Adrenal gland (tissue), 9 donors: ENCODE measurements at regions not wholly inside any gene's neighbourhood (a gene's known extent, or its start where the extent isn't known, plus 50 kb on each side); places are given as distances from the start of the nearest gene placed in this dataset.

Experiments
- DNase-seq, 7 donors: peaks; one replicate each; pipeline ENCODE4 v3.0.0-alpha.2; 2019 to 2020
- H3K27ac ChIP-seq, 5 donors: fragments of 200-600 bp; sonication (generic) in 4 of 5; 1 replicate in 3 of 5; 2 replicates in 2 of 5; pipeline versions ENCODE4 v1.5.1 to v1.8.0; 2016 to 2020; ENCODE audit warnings: mild to moderate bottlenecking in 1 of 5
- H3K27me3 ChIP-seq: fragments of 200-600 bp; 2 replicates; pipeline ENCODE4 v1.8.0; 2021
- H3K36me3 ChIP-seq, 2 donors: fragments of 200-600 bp; replicated peaks in 1 of 2; 1 replicate in 1 of 2; 2 replicates in 1 of 2; pipeline versions ENCODE4 v1.5.1 to v1.8.0; 2018 to 2022
- H3K4me1 ChIP-seq, 2 donors: fragments of 200-600 bp; replicated peaks in 1 of 2; 1 replicate in 1 of 2; 2 replicates in 1 of 2; pipeline versions ENCODE4 v1.5.1 to v1.8.0; 2018 to 2021
- H3K4me3 ChIP-seq, 4 donors: fragments of 200-600 bp; sonication (generic) in 3 of 4; one replicate each; pipeline ENCODE4 v1.5.1; 2016 to 2018
- H3K9me3 ChIP-seq, 3 donors: fragments of 200-600 bp; sonication (generic) in 1 of 3; replicated peaks in 1 of 3; 1 replicate in 2 of 3; 2 replicates in 1 of 3; pipeline versions ENCODE4 v1.5.1 to v1.8.0; 2016 to 2021
- CTCF ChIP-seq, 6 experiments: fragments of 450-650 bp in 4 of 6; fragments of 200-600 bp in 2 of 6; sonication (generic) in 1 of 6; IDR thresholded peaks; 1 replicate in 5 of 6; 2 replicates in 1 of 6; pipeline versions ENCODE4 v1.5.1 to v1.8.0; 2016 to 2021; ENCODE audit warnings: antibody characterized with exemption in 6 of 6, mild to moderate bottlenecking in 2 of 6, moderate library complexity in 1 of 6
- POLR2A ChIP-seq, 2 donors: fragments of 450-650 bp; IDR thresholded peaks; one replicate each; pipeline ENCODE4 v1.6.1; 2017; ENCODE audit warnings: antibody characterized with exemption in 2 of 2, mild to moderate bottlenecking in 2 of 2, moderate library complexity in 1 of 2
- WGBS, 4 donors: extraction: QIAGEN DNeasy Blood & Tissue Kit in 2 of 4; methylation state at CpG; one replicate each; pipeline versions ENCODE4 v1.1.5 to v1.1.7; 2013 to 2017; 5-methylcytosine and 5-hydroxymethylcytosine counted together
- intact Hi-C, 2 donors: fragments of 100-400 bp; cut with DNase I; formaldehyde crosslinking; loops; one replicate each; pipeline versions ENCODE4 v1.14.1 to v1.15.0; 2022 to 2023
- donor health status: healthy with polysubstance abuse.
- donor health status: Bipolar disorder and iron deficiency.
- donor health status: DM: yes; HTN: yes; CAD: no.
- donor health status: DM: no; HTN: no; CAD: no.
- donor health status: DM: no; HTN: no; CAD: no.

DNA sequence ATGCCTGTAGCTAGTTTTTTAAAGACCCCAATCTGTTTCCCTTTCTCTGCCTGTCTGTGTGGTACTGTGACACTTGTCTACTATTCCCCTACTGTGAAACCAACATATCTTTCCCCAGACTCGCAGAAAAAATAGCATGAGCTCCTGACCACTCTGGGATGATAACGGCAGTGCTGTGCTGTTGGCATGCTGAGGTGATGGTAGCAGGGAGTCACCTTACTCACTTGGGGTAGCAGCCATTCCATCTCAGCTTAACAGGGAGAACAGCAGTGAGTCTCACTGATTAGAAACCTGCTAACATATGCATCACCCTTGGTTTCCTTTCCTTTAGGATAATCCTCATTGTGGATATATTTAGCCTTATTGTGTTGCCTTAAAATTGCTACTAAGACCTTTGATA lies 469.6 kb upstream of the FZD8 start:
- intact Hi-C loops, result no loop called here
- TF ChIP-seq POLR2A (IDR thresholded peaks at IDR 0.05), result no peak
- TF ChIP-seq CTCF (IDR thresholded peaks at IDR 0.05), result no peak

GRCh38 chr10:36110097-36110496 lies 468.0 kb upstream of the FZD8 start:
- H3K27ac ChIP-seq, result no peak overlapping the region
- DNase-seq, result no peak
- H3K9me3 ChIP-seq, result no peaks in the 10 kb centered on the region
- intact Hi-C loops, result no loop called here
- TF ChIP-seq CTCF (IDR thresholded peaks at IDR 0.05) (no peak), POLR2A (IDR thresholded peaks at IDR 0.05) (no peak)
- H3K27me3 ChIP-seq, result no peaks in the 10 kb centered on the region
- no peaks in the 10 kb centered on the region for H3K36me3 ChIP-seq
- no peaks in the 10 kb centered on the region for H3K4me1 ChIP-seq
- no peak overlapping the region for H3K4me3 ChIP-seq
- WGBS, 4 donors, result 38 to 60% (median 41%) methylated on average over 1 of the region's 1 CpG

More for the DNA sequence above, 469.6 kb upstream of the FZD8 start:
- Histone ChIP-seq H3K4me1 (no peaks in the 10 kb centered on the region), H3K36me3 (no peaks in the 10 kb centered on the region), H3K27me3 (no peaks in the 10 kb centered on the region), H3K4me3 (no peak overlapping the region), H3K9me3 (no peaks in the 10 kb centered on the region), H3K27ac (no peak overlapping the region)
- DNase-seq, result no peak
- 85 to 90% (median 89%) methylated on average over 2 of the region's 2 CpGs for WGBS, 4 donors

- no peak overlapping the region for H3K4me3 ChIP-seq
- no peak overlapping the region for H3K27ac ChIP-seq
- no peak for TF ChIP-seq POLR2A (IDR thresholded peaks at IDR 0.05)
- TF ChIP-seq CTCF (IDR thresholded peaks at IDR 0.05), result no peak
- H3K36me3 ChIP-seq, result no peaks in the 10 kb centered on the region
- intact Hi-C loops, result no loop called here
- no peak for DNase-seq
- H3K9me3 ChIP-seq, result no peaks in the 10 kb centered on the region
- WGBS, 4 donors, result 86 to 92% (median 89%) methylated on average over 3 of the region's 3 CpGs
- no peaks in the 10 kb centered on the region for H3K27me3 ChIP-seq
- H3K4me1 ChIP-seq, result no peaks in the 10 kb centered on the region
These were observed 467.4 kb upstream of the FZD8 start for GRCh38 chr10:36109399-36110023.

GRCh38 chr10:36097696-36098095 lies 455.6 kb upstream of the FZD8 start:
- DNase-seq, result no peak
- H3K27me3 ChIP-seq, result no peaks in the 10 kb centered on the region
- H3K4me1 ChIP-seq, result no peaks in the 10 kb centered on the region
- H3K36me3 ChIP-seq, result no peaks in the 10 kb centered on the region
- no peaks in the 10 kb centered on the region for H3K9me3 ChIP-seq
- 84 to 93% (median 89%) methylated on average over 3 of the region's 3 CpGs for WGBS, 4 donors
- no peak overlapping the region for H3K27ac ChIP-seq
- TF ChIP-seq CTCF (IDR thresholded peaks at IDR 0.05) (no peak), POLR2A (IDR thresholded peaks at IDR 0.05) (no peak)
- intact Hi-C loops, result no loop called here
- H3K4me3 ChIP-seq, result no peak overlapping the region
